K562 (cell line): ENCODE measurements at regions not wholly inside any gene's neighbourhood (a gene's known extent, or its start where the extent isn't known, plus 50 kb on each side); places are given as distances from the start of the nearest gene placed in this dataset.

Experiments used
- ATAC-seq: fragments of 200-7000 bp; cut with Tn5 transposase; 3 replicates; pipeline ENCODE4 v1.9.1; 2020; ENCODE audit warnings: moderate library complexity
- BruUV-seq: library from RNA; stranded (reverse); fragments of 400-500 nt; replicated peaks from 2 replicates; lab custom pipeline; 2021; lab: Mats Ljungman, UMichigan
- CTCF ChIA-PET: fragments of 300-600 bp; formaldehyde crosslinking; extraction: SDS; loops from one replicate; lab custom pipeline; 2021; ENCODE audit warnings: low intra/inter-chr PET ratio; lab: Yijun Ruan, JAX
- POLR2A ChIA-PET: fragments of 300-600, 350-650 bp; sonication (Branson Sonifier 250); formaldehyde crosslinking; extraction: SDS; loops from one replicate; lab custom pipeline; 2021; ENCODE audit warnings: antibody characterized with exemption, inconsistent platforms; lab: Yijun Ruan, JAX
- DNase-seq, 4 experiments: peaks; one replicate each; pipeline versions ENCODE4 v3.0.0 to v3.0.0-alpha.2; 2011 to 2018; ENCODE audit warnings: low spot score in 3 of 4, mixed read lengths in 3 of 4; ENCODE audit errors: extremely low read depth in 1 of 4
- FAIRE-seq: peaks from 2 replicates; lab custom pipeline; 2011; peaks lifted over from hg19 to GRCh38; lab: Jason Lieb, UNC
- H2AFZ ChIP-seq: 2 replicates; pipeline ENCODE4 v1.6.0; 2011; ENCODE audit warnings: low read depth, low read length, control low read depth, inconsistent platforms
- H3K27ac ChIP-seq: fragments of 200-600 bp; 3 replicates; pipeline ENCODE4 v1.8.0; 2011; ENCODE audit warnings: low read depth, mild to moderate bottlenecking, control low read depth, inconsistent platforms, low read length, moderate library complexity, mixed read lengths; ENCODE audit errors: extremely low read depth
- H3K27me3 ChIP-seq, 2 experiments: fragments of 300-600 bp in 1 of 2; 2 replicates in 1 of 2; 3 replicates in 1 of 2; pipeline versions ENCODE4 v1.6.0 to v1.8.0; 2011; ENCODE audit warnings: inconsistent platforms in 2 of 2, low read length in 2 of 2, mild to moderate bottlenecking in 1 of 2, mixed read lengths in 1 of 2, moderate library complexity in 1 of 2; ENCODE audit not compliant: control insufficient read depth in 2 of 2, insufficient read depth in 2 of 2
- H3K36me3 ChIP-seq: fragments of 300-600 bp; 3 replicates; pipeline ENCODE4 v1.8.0; 2011; ENCODE audit warnings: mild to moderate bottlenecking, low read length, inconsistent platforms; ENCODE audit not compliant: control insufficient read depth, insufficient read depth
- H3K4me1 ChIP-seq, 2 experiments: fragments of 200-600 bp in 1 of 2; replicated peaks in 1 of 2; 2 replicates in 1 of 2; 3 replicates in 1 of 2; pipeline versions ENCODE4 v1.5.1 to v1.8.0; 2011; ENCODE audit warnings: inconsistent platforms in 2 of 2, low read length in 2 of 2, mild to moderate bottlenecking in 1 of 2, mixed read lengths in 1 of 2, moderate library complexity in 1 of 2; ENCODE audit not compliant: control insufficient read depth in 2 of 2, insufficient read depth in 2 of 2
- H3K4me2 ChIP-seq: 2 replicates; pipeline ENCODE4 v1.6.1; 2011; ENCODE audit warnings: low read length, control low read depth, inconsistent platforms, mixed read lengths; ENCODE audit not compliant: insufficient read depth
- H3K4me3 ChIP-seq: fragments of 200-600 bp; sonication (generic), shearing (Covaris generic); 2 replicates; pipeline ENCODE4 v1.5.1; 2016; ENCODE audit warnings: control low read depth, inconsistent platforms
- H3K79me2 ChIP-seq: fragments of 200-600 bp; 3 replicates; pipeline ENCODE4 v1.8.0; 2011; ENCODE audit warnings: low read length, inconsistent platforms; ENCODE audit not compliant: control insufficient read depth, insufficient read depth
- H3K9ac ChIP-seq, 2 experiments: 2 replicates each; pipeline versions ENCODE4 v1.6.0 to v1.6.1; 2011; ENCODE audit warnings: low read depth in 2 of 2, low read length in 2 of 2, control low read depth in 1 of 2, inconsistent platforms in 1 of 2, mild to moderate bottlenecking in 1 of 2, mixed read lengths in 1 of 2; ENCODE audit not compliant: insufficient read depth in 1 of 2
- H3K9me1 ChIP-seq: one replicate; pipeline ENCODE4 v1.6.0; 2011; ENCODE audit warnings: inconsistent platforms, mild to moderate bottlenecking, low read length, moderate library complexity; ENCODE audit not compliant: control insufficient read depth, insufficient read depth
- H3K9me3 ChIP-seq: replicated peaks from 2 replicates; pipeline ENCODE4 v1.5.1; 2011; ENCODE audit warnings: low read depth, low read length, inconsistent platforms; ENCODE audit not compliant: control insufficient read depth, insufficient read depth
- H4K20me1 ChIP-seq: replicated peaks from 2 replicates; pipeline ENCODE4 v1.6.1; 2011; ENCODE audit warnings: low read length, inconsistent platforms, mixed read lengths; ENCODE audit not compliant: control insufficient read depth, insufficient read depth
- CCAR2 ChIP-seq: fragments of 200-400 bp; formaldehyde crosslinking; IDR thresholded peaks from 2 replicates; pipeline ENCODE4 v1.6.1; 2017; ENCODE audit warnings: mild to moderate bottlenecking, low read depth, low read length
- EWSR1 ChIP-seq: fragments of 450-650 bp; IDR thresholded peaks from 2 replicates; pipeline ENCODE4 v1.6.1; 2018; ENCODE audit warnings: borderline replicate concordance, mild to moderate bottlenecking, low read depth, moderate library complexity; ENCODE audit not compliant: partially characterized antibody
- GATA2 ChIP-seq: sonication (generic); formaldehyde crosslinking; IDR thresholded peaks from 2 replicates; pipeline ENCODE4 v1.4.0; 2020; ENCODE audit warnings: mild to moderate bottlenecking, missing genetic modification reagents
- HCFC1 ChIP-seq: IDR thresholded peaks from 2 replicates; pipeline ENCODE4 v1.6.1; 2012; ENCODE audit warnings: low read depth, low read length, improper control_type of control experiment
- HDAC1 ChIP-seq, 2 experiments: fragments of 450-650 bp; IDR thresholded peaks; 2 replicates each; pipeline ENCODE4 v1.6.1; 2016 to 2017; ENCODE audit warnings: inconsistent platforms in 1 of 2, mild to moderate bottlenecking in 1 of 2, moderate library complexity in 1 of 2
- RFX7 ChIP-seq: fragments of 250-450 bp; sonication (Bioruptor Pico); IDR thresholded peaks from 2 replicates; pipeline ENCODE4 v1.5.1; 2021; ENCODE audit warnings: mild to moderate bottlenecking
- SIRT6 ChIP-seq: IDR thresholded peaks from one replicate; pipeline ENCODE4 v1.6.1; 2012; ENCODE audit warnings: low read depth, mild to moderate bottlenecking, control low read depth, inconsistent platforms, low read length, moderate library complexity
- ZNF133 ChIP-seq: fragments of 250-450 bp; sonication (Bioruptor Pico); IDR thresholded peaks from 2 replicates; pipeline ENCODE4 v1.4.0; 2020; ENCODE audit warnings: mild to moderate bottlenecking
- ZNF24 ChIP-seq: fragments of 450-650 bp; IDR thresholded peaks from 2 replicates; pipeline ENCODE4 v1.6.1; 2016
- ZNF3 ChIP-seq: fragments of 250-450 bp; sonication (Bioruptor Pico); IDR thresholded peaks from 2 replicates; pipeline ENCODE4 v1.5.0; 2021; ENCODE audit warnings: mild to moderate bottlenecking, moderate library complexity
- ZNF76 ChIP-seq: fragments of 250-450 bp; sonication (Bioruptor Pico); IDR thresholded peaks from 2 replicates; pipeline ENCODE4 v1.4.0; 2020; ENCODE audit warnings: mild to moderate bottlenecking, moderate library complexity, borderline replicate concordance
- in situ Hi-C: fragments of 300-500 bp; cut with MboI; formaldehyde crosslinking; loops from 4 replicates; pipeline ENCODE4 v1.15.0; 2018; ENCODE audit warnings: inconsistent platforms, mixed read lengths
- intact Hi-C: fragments of 100-400 bp; cut with micrococcal nuclease; formaldehyde crosslinking; loops from 2 replicates; pipeline ENCODE4 v1.14.2; 2022
- TF ChIP-seq, protein P1 (sequence below): fragments of 450-650 bp; formaldehyde crosslinking; IDR thresholded peaks from 2 replicates; pipeline ENCODE4 v1.4.0; 2022; ENCODE audit warnings: missing genetic modification characterization
- TF ChIP-seq, protein P2 (sequence below): fragments of 250-450 bp; sonication (Bioruptor Pico); IDR thresholded peaks from 2 replicates; pipeline ENCODE4 v1.6.1; 2021; ENCODE audit warnings: mild to moderate bottlenecking
- TF ChIP-seq, protein P3 (sequence below), 2 experiments: IDR thresholded peaks; 2 replicates each; pipeline ENCODE4 v1.6.1; 2012; ENCODE audit warnings: improper control_type of control experiment in 2 of 2, low read depth in 2 of 2, low read length in 2 of 2, borderline replicate concordance in 1 of 2
- TF ChIP-seq, protein P4 (sequence below): fragments of 450-650 bp; formaldehyde crosslinking; IDR thresholded peaks from 2 replicates; pipeline ENCODE4 v1.4.0; 2020; ENCODE audit warnings: mild to moderate bottlenecking, moderate library complexity

GRCh38 chr2:38489846-38490245, 112.8 kb upstream of the ATL2 start:
- Histone ChIP-seq H3K36me3 (no peaks in the 10 kb centered on the region), H2AFZ (no peak overlapping the region), H3K9me1 (no peaks in the 10 kb centered on the region), H4K20me1 (no peaks in the 10 kb centered on the region), H3K4me3 (no peak overlapping the region), H3K4me1 (peaks cover 7 to 13% of the 10 kb centered on the region in 2 experiments; a peak in 4 of 5 replicates), H3K9ac (no peak overlapping the region), H3K4me2 (no peak overlapping the region), H3K79me2 (no peaks in the 10 kb centered on the region), H3K27ac (no peak overlapping the region), H3K9me3 (no peaks in the 10 kb centered on the region), H3K27me3 (0 out of 5 replicates have a peak, but pooled peaks cover 0 to 6% of the 10 kb centered on the region in 2 experiments)
- ChIA-PET CTCF (no interaction called here), POLR2A (interaction anchor here (0.7 kb wide), 1 partner anchor 20 kb away, joined by 3 read pairs; no protein-coding TSS in a partner anchor)
- DNase-seq (no peak), ATAC-seq (no peak), FAIRE-seq (no peak)
- intact Hi-C loops (no loop called here), in situ Hi-C loops (no loop called here)
- TF ChIP-seq EWSR1 (no peak), SIRT6 (no peak), HDAC1 (IDR thresholded peaks at IDR 0.05) (no peak), ZNF24 (no peak), GATA2 (no peak), HCFC1 (no peak), ZNF133 (CRISPR knock-in tag) (no peak), CCAR2 (no peak), RFX7 (CRISPR knock-in tag) (no peak), ZNF3 (CRISPR knock-in tag) (no peak), ZNF76 (CRISPR knock-in tag) (no peak)
- TF ChIP-seq, protein P1, sequence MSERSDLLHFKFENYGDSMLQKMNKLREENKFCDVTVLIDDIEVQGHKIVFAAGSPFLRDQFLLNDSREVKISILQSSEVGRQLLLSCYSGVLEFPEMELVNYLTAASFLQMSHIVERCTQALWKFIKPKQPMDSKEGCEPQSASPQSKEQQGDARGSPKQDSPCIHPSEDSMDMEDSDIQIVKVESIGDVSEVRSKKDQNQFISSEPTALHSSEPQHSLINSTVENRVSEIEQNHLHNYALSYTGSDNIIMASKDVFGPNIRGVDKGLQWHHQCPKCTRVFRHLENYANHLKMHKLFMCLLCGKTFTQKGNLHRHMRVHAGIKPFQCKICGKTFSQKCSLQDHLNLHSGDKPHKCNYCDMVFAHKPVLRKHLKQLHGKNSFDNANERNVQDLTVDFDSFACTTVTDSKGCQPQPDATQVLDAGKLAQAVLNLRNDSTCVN: no peak
- TF ChIP-seq, protein P2, sequence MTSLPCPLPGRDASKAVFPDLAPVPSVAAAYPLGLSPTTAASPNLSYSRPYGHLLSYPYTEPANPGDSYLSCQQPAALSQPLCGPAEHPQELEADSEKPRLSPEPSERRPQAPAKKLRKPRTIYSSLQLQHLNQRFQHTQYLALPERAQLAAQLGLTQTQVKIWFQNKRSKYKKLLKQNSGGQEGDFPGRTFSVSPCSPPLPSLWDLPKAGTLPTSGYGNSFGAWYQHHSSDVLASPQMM (CRISPR knock-in tag): no peak
- TF ChIP-seq, protein P3, sequence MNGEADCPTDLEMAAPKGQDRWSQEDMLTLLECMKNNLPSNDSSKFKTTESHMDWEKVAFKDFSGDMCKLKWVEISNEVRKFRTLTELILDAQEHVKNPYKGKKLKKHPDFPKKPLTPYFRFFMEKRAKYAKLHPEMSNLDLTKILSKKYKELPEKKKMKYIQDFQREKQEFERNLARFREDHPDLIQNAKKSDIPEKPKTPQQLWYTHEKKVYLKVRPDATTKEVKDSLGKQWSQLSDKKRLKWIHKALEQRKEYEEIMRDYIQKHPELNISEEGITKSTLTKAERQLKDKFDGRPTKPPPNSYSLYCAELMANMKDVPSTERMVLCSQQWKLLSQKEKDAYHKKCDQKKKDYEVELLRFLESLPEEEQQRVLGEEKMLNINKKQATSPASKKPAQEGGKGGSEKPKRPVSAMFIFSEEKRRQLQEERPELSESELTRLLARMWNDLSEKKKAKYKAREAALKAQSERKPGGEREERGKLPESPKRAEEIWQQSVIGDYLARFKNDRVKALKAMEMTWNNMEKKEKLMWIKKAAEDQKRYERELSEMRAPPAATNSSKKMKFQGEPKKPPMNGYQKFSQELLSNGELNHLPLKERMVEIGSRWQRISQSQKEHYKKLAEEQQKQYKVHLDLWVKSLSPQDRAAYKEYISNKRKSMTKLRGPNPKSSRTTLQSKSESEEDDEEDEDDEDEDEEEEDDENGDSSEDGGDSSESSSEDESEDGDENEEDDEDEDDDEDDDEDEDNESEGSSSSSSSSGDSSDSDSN (IDR thresholded peaks at IDR 0.05; ENCODE audit: borderline replicate concordance in 1 of 2, low read depth in 2 of 2, low read length in 2 of 2): no peak
- TF ChIP-seq, protein P4, sequence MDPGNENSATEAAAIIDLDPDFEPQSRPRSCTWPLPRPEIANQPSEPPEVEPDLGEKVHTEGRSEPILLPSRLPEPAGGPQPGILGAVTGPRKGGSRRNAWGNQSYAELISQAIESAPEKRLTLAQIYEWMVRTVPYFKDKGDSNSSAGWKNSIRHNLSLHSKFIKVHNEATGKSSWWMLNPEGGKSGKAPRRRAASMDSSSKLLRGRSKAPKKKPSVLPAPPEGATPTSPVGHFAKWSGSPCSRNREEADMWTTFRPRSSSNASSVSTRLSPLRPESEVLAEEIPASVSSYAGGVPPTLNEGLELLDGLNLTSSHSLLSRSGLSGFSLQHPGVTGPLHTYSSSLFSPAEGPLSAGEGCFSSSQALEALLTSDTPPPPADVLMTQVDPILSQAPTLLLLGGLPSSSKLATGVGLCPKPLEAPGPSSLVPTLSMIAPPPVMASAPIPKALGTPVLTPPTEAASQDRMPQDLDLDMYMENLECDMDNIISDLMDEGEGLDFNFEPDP (CRISPR knock-in tag): no peak
- BruUV-seq: no TSS peak
